ENCODE measurements at regions not wholly inside any gene's neighbourhood (a gene's known extent, or its start where the extent isn't known, plus 50 kb on each side); places are given as distances from the start of the nearest gene placed in this dataset.

DNA sequence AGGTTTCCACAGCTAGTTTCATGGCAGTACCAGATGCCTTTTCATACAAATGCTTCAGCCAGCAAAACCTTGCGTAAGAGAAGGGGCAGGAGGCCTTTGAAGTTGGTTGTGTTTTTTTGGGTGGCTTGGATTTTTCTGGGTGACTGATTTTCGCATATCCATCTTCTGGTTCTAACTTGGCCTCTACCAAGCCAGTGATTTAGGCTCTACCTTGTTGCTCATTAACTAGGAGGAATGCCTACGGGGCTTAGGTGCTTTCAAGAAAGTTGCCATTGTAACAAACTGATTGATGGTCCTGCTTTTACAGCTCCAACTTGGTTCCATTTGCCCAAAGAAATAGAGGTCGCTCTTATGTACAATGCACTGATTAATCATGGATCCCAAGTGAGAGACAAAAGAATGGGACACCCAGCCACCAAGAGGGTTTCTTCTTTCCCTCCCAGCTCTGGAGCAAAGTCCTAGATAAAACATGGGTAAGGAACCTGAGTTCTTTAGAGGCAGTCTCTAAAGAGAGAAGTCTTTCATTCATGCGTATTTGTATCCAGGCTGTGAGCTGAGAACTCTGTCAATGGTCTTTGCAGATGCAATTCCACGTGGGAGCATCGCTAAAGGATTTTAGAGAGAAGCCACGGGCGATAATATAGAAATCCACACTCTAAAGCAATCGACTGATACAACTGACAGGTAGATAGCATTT is 92.1 kb upstream of the FGFR2 start:
- H3K4me3 ChIP-seq (ENCODE audit: low read depth in 1 of 3, low read length in 3 of 3) = no peak overlapping the region
- 69 to 81% (median 73%) methylated on average over 10 of the region's 10 CpGs for WGBS, 3 donors
- FAIRE-seq = no peak

DNA sequence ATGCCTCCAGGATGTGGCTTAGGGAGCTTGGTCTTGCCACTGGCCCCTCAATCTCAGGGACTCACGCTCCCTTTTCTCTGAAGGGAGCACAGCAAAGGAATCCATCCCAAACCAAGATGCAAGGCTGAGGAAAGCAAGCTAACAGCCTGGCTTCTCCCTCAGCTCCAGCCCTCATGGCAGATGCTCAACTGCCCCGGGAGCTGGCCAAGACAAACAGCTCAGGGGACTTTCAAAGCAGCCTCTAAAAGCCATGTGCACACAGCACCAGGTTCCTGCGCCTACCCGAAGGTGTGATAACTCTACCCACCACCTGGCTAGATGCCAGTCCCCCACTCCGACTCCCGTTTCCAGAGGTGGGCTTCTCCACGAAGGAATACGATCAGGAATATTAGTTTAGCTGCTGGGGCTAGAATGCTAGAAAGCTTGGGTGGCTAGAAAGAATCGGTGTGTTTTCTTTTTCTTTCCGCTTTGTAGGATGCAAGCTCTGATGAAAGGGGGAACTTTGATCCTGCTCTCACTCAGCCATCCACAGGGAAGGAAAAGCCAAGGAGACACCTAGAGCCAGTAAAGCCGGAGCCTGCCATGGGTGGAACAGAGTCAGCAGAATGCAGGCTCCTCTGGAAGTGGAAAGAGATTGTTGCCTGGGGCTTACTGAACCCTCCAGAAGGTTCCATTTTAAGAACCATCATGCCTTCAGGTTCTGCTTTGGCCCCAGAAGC is 89.0 kb upstream of the FGFR2 start:
- DNase-seq (no peak), FAIRE-seq (no peak)
- H3K27ac ChIP-seq (ENCODE audit: low read depth in 1 of 3, low read length in 2 of 3) = no peak overlapping the region
- no peaks in the 10 kb centered on the region for H3K9me3 ChIP-seq (ENCODE audit: control insufficient read depth in 2 of 2, insufficient read depth in 1 of 2, low read depth in 1 of 2, low read length in 1 of 2)
- 74 to 79% (median 79%) methylated on average over 11 of the region's 11 CpGs for WGBS, 3 donors
- no peaks in the 10 kb centered on the region for H3K27me3 ChIP-seq (ENCODE audit: control insufficient read depth in 3 of 3, insufficient read depth in 3 of 3, low read length in 3 of 3)
- H3K4me3 ChIP-seq (ENCODE audit: low read depth in 1 of 3, low read length in 3 of 3) = no peak overlapping the region
- H3K4me1 ChIP-seq (ENCODE audit: control insufficient read depth in 3 of 3, insufficient read depth in 2 of 3, low read depth in 1 of 3, low read length in 2 of 3) = no peaks in the 10 kb centered on the region
- H3K36me3 ChIP-seq (ENCODE audit: control insufficient read depth in 3 of 3, insufficient read depth in 2 of 3, low read depth in 1 of 3, low read length in 3 of 3) = no peaks in the 10 kb centered on the region

More for the DNA sequence above, 92.1 kb upstream of the FGFR2 start:
- Histone ChIP-seq H3K9me3 (ENCODE audit: control insufficient read depth in 2 of 2, insufficient read depth in 1 of 2, low read depth in 1 of 2, low read length in 1 of 2) (no peaks in the 10 kb centered on the region), H3K36me3 (ENCODE audit: control insufficient read depth in 3 of 3, insufficient read depth in 2 of 3, low read depth in 1 of 3, low read length in 3 of 3) (no peaks in the 10 kb centered on the region), H3K4me1 (ENCODE audit: control insufficient read depth in 3 of 3, insufficient read depth in 2 of 3, low read depth in 1 of 3, low read length in 2 of 3) (no peaks in the 10 kb centered on the region), H3K27ac (ENCODE audit: low read depth in 1 of 3, low read length in 2 of 3) (no peak overlapping the region), H3K27me3 (ENCODE audit: control insufficient read depth in 3 of 3, insufficient read depth in 3 of 3, low read length in 3 of 3) (no peaks in the 10 kb centered on the region)
- DNase-seq = no peak

DNA sequence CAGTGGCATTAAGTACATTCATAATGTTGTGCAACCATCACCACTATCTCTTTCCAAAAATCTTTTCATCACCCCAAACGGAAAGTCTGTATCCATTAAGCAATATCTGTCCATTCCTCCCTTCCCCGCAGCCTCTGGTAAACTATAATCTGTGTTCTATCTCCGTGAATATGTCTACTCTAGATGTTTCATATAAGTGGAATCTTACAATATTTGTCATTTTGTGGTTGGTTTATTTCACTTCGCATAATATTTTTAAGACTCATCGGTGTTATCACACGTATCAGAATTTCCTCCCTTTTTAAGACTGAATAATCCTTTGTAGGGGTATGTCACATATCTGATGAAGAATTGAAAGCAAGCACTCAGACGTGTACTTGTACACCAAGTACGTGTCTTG is 86.0 kb upstream of the FGFR2 start:
- no peaks in the 10 kb centered on the region for H3K4me1 ChIP-seq (ENCODE audit: control insufficient read depth in 3 of 3, insufficient read depth in 2 of 3, low read depth in 1 of 3, low read length in 2 of 3)
- no peak overlapping the region for H3K27ac ChIP-seq (ENCODE audit: low read depth in 1 of 3, low read length in 2 of 3)
- no peak for FAIRE-seq
- no peaks in the 10 kb centered on the region for H3K36me3 ChIP-seq (ENCODE audit: control insufficient read depth in 3 of 3, insufficient read depth in 2 of 3, low read depth in 1 of 3, low read length in 3 of 3)
- DNase-seq = no peak
- 87 to 91% (median 90%) methylated on average over 8 of the region's 8 CpGs for WGBS, 3 donors
- no peak overlapping the region for H3K4me3 ChIP-seq (ENCODE audit: low read depth in 1 of 3, low read length in 3 of 3)
- no peaks in the 10 kb centered on the region for H3K27me3 ChIP-seq (ENCODE audit: control insufficient read depth in 3 of 3, insufficient read depth in 3 of 3, low read length in 3 of 3)
- H3K9me3 ChIP-seq (ENCODE audit: control insufficient read depth in 2 of 2, insufficient read depth in 1 of 2, low read depth in 1 of 2, low read length in 1 of 2) = peaks cover 0 to 4% of the 10 kb centered on the region in 2 donors

DNA sequence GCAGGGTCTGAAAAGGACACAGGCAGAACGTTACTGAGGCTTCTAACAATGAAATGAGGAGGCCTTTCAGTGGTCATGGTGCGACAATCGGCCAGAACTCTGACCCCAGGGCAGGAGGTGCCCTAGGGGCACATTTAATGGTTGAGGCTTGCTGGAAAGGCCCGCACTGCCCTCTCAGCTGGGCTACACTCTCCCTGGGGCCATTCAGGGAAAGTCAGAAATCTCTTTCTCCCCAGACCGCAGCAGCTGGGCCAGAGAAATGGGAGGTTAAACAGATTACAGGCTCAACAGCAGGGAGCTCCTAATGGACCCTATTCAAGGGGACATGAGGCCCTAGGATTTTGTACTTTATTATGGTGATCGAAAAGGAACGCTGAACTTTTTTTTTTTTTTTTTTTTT is 85.6 kb upstream of the FGFR2 start:
- H3K4me3 ChIP-seq (ENCODE audit: low read depth in 1 of 3, low read length in 3 of 3) = no peak overlapping the region
- no peak for DNase-seq
- peaks cover 0 to 7% of the 10 kb centered on the region in 2 donors for H3K9me3 ChIP-seq (ENCODE audit: control insufficient read depth in 2 of 2, insufficient read depth in 1 of 2, low read depth in 1 of 2, low read length in 1 of 2)
- no peak overlapping the region for H3K27ac ChIP-seq (ENCODE audit: low read depth in 1 of 3, low read length in 2 of 3)
- H3K27me3 ChIP-seq (ENCODE audit: control insufficient read depth in 3 of 3, insufficient read depth in 3 of 3, low read length in 3 of 3) = no peaks in the 10 kb centered on the region
- no peaks in the 10 kb centered on the region for H3K4me1 ChIP-seq (ENCODE audit: control insufficient read depth in 3 of 3, insufficient read depth in 2 of 3, low read depth in 1 of 3, low read length in 2 of 3)
- H3K36me3 ChIP-seq (ENCODE audit: control insufficient read depth in 3 of 3, insufficient read depth in 2 of 3, low read depth in 1 of 3, low read length in 3 of 3) = no peaks in the 10 kb centered on the region
- FAIRE-seq = no peak
- WGBS, 3 donors = 83 to 90% (median 84%) methylated on average over 7 of the region's 7 CpGs

DNA sequence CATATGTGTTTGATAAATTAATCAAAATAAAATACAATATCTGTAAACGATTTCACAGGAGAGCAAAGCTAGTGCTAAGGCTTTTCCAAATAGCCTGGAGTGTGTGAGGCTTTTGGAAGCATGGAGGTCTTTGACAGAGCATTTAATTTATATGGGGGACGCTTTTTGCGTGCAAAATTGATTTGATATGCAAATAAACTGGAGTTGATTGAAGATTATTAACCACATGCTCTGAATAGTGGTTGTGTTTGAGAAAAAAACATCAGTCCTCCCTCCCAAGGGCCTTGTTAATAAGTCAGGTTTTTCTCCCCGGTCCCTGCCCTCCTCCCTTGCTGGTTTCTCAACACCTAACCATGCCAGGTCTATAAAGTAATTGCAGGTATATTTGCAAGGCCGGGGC is 85.1 kb upstream of the FGFR2 start:
- FAIRE-seq = no peak
- WGBS, 3 donors = 72 to 81% (median 73%) methylated on average over 5 of the region's 5 CpGs
- no peak for DNase-seq
- H3K4me3 ChIP-seq (ENCODE audit: low read depth in 1 of 3, low read length in 3 of 3) = no peak overlapping the region
- no peak overlapping the region for H3K27ac ChIP-seq (ENCODE audit: low read depth in 1 of 3, low read length in 2 of 3)
- H3K9me3 ChIP-seq (ENCODE audit: control insufficient read depth in 2 of 2, insufficient read depth in 1 of 2, low read depth in 1 of 2, low read length in 1 of 2) = peaks cover 0 to 12% of the 10 kb centered on the region in 2 donors
- H3K27me3 ChIP-seq (ENCODE audit: control insufficient read depth in 3 of 3, insufficient read depth in 3 of 3, low read length in 3 of 3) = no peaks in the 10 kb centered on the region
- no peaks in the 10 kb centered on the region for H3K36me3 ChIP-seq (ENCODE audit: control insufficient read depth in 3 of 3, insufficient read depth in 2 of 3, low read depth in 1 of 3, low read length in 3 of 3)
- no peaks in the 10 kb centered on the region for H3K4me1 ChIP-seq (ENCODE audit: control insufficient read depth in 3 of 3, insufficient read depth in 2 of 3, low read depth in 1 of 3, low read length in 2 of 3)

DNA sequence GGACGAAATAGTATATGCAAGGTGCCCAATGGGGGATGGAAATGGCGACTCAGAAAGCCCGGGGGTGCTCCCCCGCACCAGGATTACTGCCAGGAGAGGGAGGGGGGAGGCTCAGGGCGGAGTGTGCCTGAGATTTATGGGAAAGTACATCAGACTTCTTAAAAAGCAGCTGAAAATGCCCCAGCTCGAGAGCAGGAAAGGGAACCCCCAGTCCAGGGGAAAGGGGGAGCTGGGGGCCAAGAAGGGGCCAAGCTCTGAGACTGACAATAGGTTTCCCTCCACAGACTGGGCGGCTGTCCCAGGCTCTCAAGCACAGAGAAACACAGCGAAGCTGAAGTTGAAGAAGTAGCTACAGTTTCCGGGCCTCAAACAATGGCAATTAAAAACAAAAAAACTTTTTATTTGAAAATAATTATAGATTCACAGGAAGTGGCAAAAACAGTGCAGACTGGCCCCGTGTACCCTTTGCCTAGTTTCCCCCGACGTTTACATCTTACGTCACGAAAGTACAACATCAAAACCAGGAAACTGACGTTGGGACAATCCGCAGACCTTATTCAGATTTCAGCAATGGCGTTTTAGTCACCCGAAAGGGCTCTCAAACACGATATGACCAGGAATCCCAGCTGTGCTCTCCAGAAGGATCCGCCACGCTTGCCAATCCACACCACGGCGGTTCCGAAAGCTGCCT is 83.9 kb upstream of the FGFR2 start:
- Histone ChIP-seq H3K4me1 (ENCODE audit: control insufficient read depth in 3 of 3, insufficient read depth in 2 of 3, low read depth in 1 of 3, low read length in 2 of 3) (no peaks in the 10 kb centered on the region), H3K27ac (ENCODE audit: low read depth in 1 of 3, low read length in 2 of 3) (peak overlapping the region in 1 of 3 donors; percentile 39), H3K4me3 (ENCODE audit: low read depth in 1 of 3, low read length in 3 of 3) (no peak overlapping the region), H3K9me3 (ENCODE audit: control insufficient read depth in 2 of 2, insufficient read depth in 1 of 2, low read depth in 1 of 2, low read length in 1 of 2) (peaks cover 0 to 15% of the 10 kb centered on the region in 2 donors), H3K27me3 (ENCODE audit: control insufficient read depth in 3 of 3, insufficient read depth in 3 of 3, low read length in 3 of 3) (no peaks in the 10 kb centered on the region), H3K36me3 (ENCODE audit: control insufficient read depth in 3 of 3, insufficient read depth in 2 of 3, low read depth in 1 of 3, low read length in 3 of 3) (no peaks in the 10 kb centered on the region)
- WGBS, 3 donors = 68 to 86% (median 78%) methylated on average over 24 of the region's 24 CpGs
- DNase-seq (no peak), FAIRE-seq (no peak)

DNA sequence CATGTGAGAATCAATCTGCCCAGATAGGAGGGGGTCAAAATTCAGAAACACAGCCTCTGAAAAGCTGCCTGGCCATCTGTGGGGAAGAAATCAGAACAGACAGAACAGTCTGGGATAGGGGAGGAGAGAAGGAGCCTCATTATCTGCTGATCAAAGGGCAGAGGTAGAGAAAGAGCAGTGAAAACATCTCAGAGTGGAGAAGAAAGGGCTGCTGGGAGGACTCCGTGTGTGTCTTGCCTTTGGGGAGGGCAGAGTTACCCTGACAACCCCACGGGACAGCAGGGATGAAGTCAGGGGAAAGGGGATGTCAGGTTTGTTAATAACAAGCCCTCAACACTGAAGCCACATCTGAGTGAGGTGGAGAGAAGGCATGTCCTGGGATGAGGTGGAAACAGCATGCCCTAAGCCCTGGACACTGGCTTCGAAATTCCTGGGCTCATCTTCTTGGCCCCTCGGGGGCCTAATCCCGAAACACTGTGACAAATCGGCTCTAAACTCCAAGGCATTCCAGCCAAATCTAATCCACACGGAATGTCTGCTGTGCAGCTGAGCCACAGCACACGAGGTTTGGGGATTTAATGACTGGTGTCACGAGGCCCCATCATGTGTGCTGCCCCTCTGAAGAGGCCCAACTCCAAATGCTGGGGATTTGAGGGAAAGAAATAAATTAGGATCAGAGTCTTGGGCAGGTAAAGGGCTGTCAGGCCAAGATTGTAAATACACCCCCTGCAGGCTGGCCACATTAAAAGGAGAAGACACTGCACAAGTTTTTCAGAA is 82.8 kb upstream of the FGFR2 start:
- Histone ChIP-seq H3K9me3 (ENCODE audit: control insufficient read depth in 2 of 2, insufficient read depth in 1 of 2, low read depth in 1 of 2, low read length in 1 of 2) (peaks cover 0 to 15% of the 10 kb centered on the region in 2 donors), H3K4me3 (ENCODE audit: low read depth in 1 of 3, low read length in 3 of 3) (no peak overlapping the region), H3K4me1 (ENCODE audit: control insufficient read depth in 3 of 3, insufficient read depth in 2 of 3, low read depth in 1 of 3, low read length in 2 of 3) (no peaks in the 10 kb centered on the region), H3K36me3 (ENCODE audit: control insufficient read depth in 3 of 3, insufficient read depth in 2 of 3, low read depth in 1 of 3, low read length in 3 of 3) (no peaks in the 10 kb centered on the region), H3K27me3 (ENCODE audit: control insufficient read depth in 3 of 3, insufficient read depth in 3 of 3, low read length in 3 of 3) (no peaks in the 10 kb centered on the region), H3K27ac (ENCODE audit: low read depth in 1 of 3, low read length in 2 of 3) (no peak overlapping the region)
- WGBS, 3 donors = 50 to 56% (median 53%) methylated on average over 9 of the region's 9 CpGs
- FAIRE-seq (no peak), DNase-seq (no peak)

DNA sequence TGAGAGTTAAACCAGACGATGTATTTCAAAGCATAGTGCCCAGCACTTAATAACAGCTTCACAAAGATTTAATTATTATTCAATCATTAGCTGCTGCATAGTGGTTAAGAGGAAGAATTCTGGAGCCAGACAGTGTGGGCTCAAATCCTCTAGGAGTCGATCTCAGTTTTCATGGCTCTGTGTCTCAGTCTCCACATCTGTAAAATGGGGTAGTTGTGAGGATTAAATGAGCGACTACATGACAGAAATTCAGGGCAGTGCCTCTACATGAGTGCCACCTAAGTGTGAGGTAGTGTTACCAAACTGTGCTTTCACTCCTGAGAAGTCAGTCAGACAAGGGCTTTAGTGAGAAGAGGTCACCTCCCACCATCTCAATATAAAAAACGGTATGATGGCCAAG is 81.7 kb upstream of the FGFR2 start:
- peaks cover 0 to 19% of the 10 kb centered on the region in 2 donors for H3K9me3 ChIP-seq (ENCODE audit: control insufficient read depth in 2 of 2, insufficient read depth in 1 of 2, low read depth in 1 of 2, low read length in 1 of 2)
- no peaks in the 10 kb centered on the region for H3K4me1 ChIP-seq (ENCODE audit: control insufficient read depth in 3 of 3, insufficient read depth in 2 of 3, low read depth in 1 of 3, low read length in 2 of 3)
- no peaks in the 10 kb centered on the region for H3K27me3 ChIP-seq (ENCODE audit: control insufficient read depth in 3 of 3, insufficient read depth in 3 of 3, low read length in 3 of 3)
- WGBS, 3 donors = 78 to 87% (median 80%) methylated on average over 4 of the region's 4 CpGs
- DNase-seq (no peak), FAIRE-seq (no peak)
- no peaks in the 10 kb centered on the region for H3K36me3 ChIP-seq (ENCODE audit: control insufficient read depth in 3 of 3, insufficient read depth in 2 of 3, low read depth in 1 of 3, low read length in 3 of 3)
- H3K27ac ChIP-seq (ENCODE audit: low read depth in 1 of 3, low read length in 2 of 3) = no peak overlapping the region
- no peak overlapping the region for H3K4me3 ChIP-seq (ENCODE audit: low read depth in 1 of 3, low read length in 3 of 3)

Data from small intestine (tissue), 7 donors.